Mesodermal cell (in vitro differentiated cells): ENCODE measurements at regions not wholly inside any gene's neighbourhood (a gene's known extent, or its start where the extent isn't known, plus 50 kb on each side); places are given as distances from the start of the nearest gene placed in this dataset.

Experiments
- H3K27ac ChIP-seq: 2 replicates; pipeline ENCODE4 v1.7.0; 2013; ENCODE audit warnings: mild to moderate bottlenecking, low read depth, low read length, moderate library complexity; ENCODE audit not compliant: severe bottlenecking
- H3K36me3 ChIP-seq: 2 replicates; pipeline ENCODE4 v1.7.1; 2013; ENCODE audit warnings: mild to moderate bottlenecking, low read length, moderate library complexity; ENCODE audit not compliant: control insufficient read depth, insufficient read depth
- H3K4me1 ChIP-seq: one replicate; pipeline ENCODE4 v1.7.1; 2013; ENCODE audit warnings: mild to moderate bottlenecking, low read length; ENCODE audit not compliant: insufficient read depth, control insufficient read depth, poor library complexity, severe bottlenecking
- H3K4me3 ChIP-seq: 2 replicates; pipeline ENCODE4 v1.7.0; 2013; ENCODE audit warnings: low read length, control low read depth, mild to moderate bottlenecking; ENCODE audit not compliant: insufficient read depth, poor library complexity, severe bottlenecking; ENCODE audit errors: extremely low read depth
- H3K9me3 ChIP-seq: 2 replicates; pipeline ENCODE4 v1.7.1; 2013; ENCODE audit warnings: mild to moderate bottlenecking, low read length, moderate library complexity; ENCODE audit not compliant: control insufficient read depth
- WGBS, 2 experiments: methylation state at CpG; one replicate each; pipeline ENCODE4 v1.1.5; 2013; ENCODE audit warnings: missing lambda C conversion rate in 2 of 2; ENCODE audit not compliant: insufficient coverage in 2 of 2; 5-methylcytosine and 5-hydroxymethylcytosine counted together

GRCh38 chrY:19142093-19142492 lies 368.6 kb upstream of the HSFY2 start:
- WGBS, 2 experiments = 0% methylated on average over 1 of the region's 4 CpGs; no CpG with 5 or more reads in 1 of the 2 experiments
- peaks cover 3% of the 10 kb centered on the region for H3K4me1 ChIP-seq
- H3K36me3 ChIP-seq = no peaks in the 10 kb centered on the region
- H3K27ac ChIP-seq = no peak overlapping the region
- no peaks in the 10 kb centered on the region for H3K9me3 ChIP-seq
- no peak overlapping the region for H3K4me3 ChIP-seq

GRCh38 chrY:19140285-19140920 lies 366.9 kb upstream of the HSFY2 start:
- Histone ChIP-seq H3K36me3 (no peaks in the 10 kb centered on the region), H3K4me1 (peaks cover 3% of the 10 kb centered on the region), H3K4me3 (no peak overlapping the region), H3K27ac (no peak overlapping the region), H3K9me3 (no peaks in the 10 kb centered on the region)
- 100% methylated on average over 1 of the region's 5 CpGs; no CpG with 5 or more reads in 1 of the 2 experiments for WGBS, 2 experiments

- Histone ChIP-seq H3K9me3 (no peaks in the 10 kb centered on the region), H3K4me1 (no peaks in the 10 kb centered on the region), H3K4me3 (no peak overlapping the region), H3K27ac (no peak overlapping the region), H3K36me3 (no peaks in the 10 kb centered on the region)
- 83% methylated on average over 2 of the region's 2 CpGs; no CpG with 5 or more reads in 1 of the 2 experiments for WGBS, 2 experiments
Measured at GRCh38 chrY:19134426-19134825, 360.9 kb upstream of the HSFY2 start.

DNA sequence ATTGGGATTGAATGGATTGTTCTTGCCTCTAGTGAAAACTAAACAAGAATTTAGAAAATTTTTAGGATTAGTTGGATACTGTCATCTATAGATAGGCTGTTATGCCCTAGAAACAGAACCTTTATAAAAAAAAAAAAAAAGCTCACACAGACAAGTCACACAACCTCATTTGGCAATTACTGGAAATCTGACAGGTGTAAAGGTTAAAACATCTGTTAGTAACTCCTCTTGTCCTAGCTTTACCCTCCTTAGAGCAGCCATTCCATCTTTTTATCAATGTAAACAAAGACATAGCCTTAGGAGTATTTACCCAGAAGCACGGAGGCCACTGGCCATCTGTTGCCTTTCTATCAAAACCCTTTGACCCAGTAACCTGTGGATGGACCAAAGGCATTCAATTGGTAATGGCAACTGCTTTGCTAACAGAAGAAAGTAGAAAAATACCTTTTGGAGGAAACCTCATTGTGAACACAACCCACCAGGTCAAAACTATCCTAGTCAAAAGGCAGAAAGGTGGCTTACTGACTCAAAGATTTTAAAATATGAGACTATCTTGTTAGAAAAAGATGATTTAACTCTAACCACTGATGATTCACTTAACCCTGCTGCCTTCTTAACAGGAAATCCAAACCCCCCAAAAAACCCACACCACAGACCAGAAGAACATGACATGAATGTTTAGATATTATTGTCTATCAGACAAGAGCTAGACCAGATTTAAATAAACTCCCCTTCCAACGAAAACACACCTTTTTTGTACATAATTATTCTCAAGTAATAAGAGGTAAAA lies 357.2 kb upstream of the HSFY2 start:
- H3K4me3 ChIP-seq = no peak overlapping the region
- no peak overlapping the region for H3K27ac ChIP-seq
- no peaks in the 10 kb centered on the region for H3K36me3 ChIP-seq
- WGBS, 2 experiments = no CpG with 5 or more reads among the region's 2 CpGs
- H3K4me1 ChIP-seq = no peaks in the 10 kb centered on the region
- no peaks in the 10 kb centered on the region for H3K9me3 ChIP-seq

DNA sequence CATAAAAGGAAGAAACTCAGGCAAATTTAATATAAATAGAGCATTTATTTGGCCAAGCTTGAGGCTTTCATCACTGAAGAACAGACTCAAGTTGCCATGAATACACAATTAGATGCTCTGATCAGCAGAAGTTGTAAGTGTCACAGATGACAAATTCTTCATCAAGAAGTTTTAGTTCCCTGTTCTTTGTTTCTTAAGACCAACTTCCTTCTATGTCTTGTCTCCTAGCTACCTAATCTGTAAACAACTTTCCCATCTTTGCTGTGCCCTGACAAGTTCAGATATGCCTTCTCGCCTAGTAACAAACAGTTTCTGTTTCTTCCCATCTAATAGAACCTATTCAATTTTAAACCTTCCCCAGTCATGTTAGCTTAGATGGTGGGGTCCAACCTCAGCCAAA lies 353.4 kb upstream of the HSFY2 start:
- no peaks in the 10 kb centered on the region for H3K36me3 ChIP-seq
- H3K4me3 ChIP-seq = no peak overlapping the region
- no peaks in the 10 kb centered on the region for H3K4me1 ChIP-seq
- no peak overlapping the region for H3K27ac ChIP-seq
- WGBS, 2 experiments = no CpG with 5 or more reads among the region's 1 CpG
- no peaks in the 10 kb centered on the region for H3K9me3 ChIP-seq

- Histone ChIP-seq H3K4me3 (no peak overlapping the region), H3K4me1 (no peaks in the 10 kb centered on the region), H3K36me3 (no peaks in the 10 kb centered on the region), H3K27ac (no peak overlapping the region), H3K9me3 (no peaks in the 10 kb centered on the region)
- no CpG with 5 or more reads among the region's 2 CpGs for WGBS, 2 experiments
Measured at GRCh38 chrY:19124609-19125008, 351.1 kb upstream of the HSFY2 start.

DNA sequence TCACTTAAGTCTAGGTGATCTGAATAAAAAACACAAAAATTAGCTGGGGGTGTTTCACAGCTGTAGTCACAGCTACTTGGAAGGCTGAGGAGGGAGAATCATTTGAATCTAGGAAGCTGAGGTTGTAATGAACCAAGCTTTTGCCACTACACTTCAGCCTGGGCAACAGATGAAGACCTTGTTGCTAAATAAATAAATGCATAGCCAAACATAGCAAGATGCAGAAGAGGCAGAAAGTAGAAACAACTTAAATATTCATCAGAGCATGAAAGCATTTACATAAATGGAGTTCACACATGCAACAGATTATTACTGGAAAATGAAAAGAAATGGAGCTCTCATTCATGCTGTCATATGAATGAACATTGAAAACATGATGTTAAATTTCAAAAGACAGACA lies 348.9 kb upstream of the HSFY2 start:
- Histone ChIP-seq H3K27ac (no peak overlapping the region), H3K4me1 (no peaks in the 10 kb centered on the region), H3K9me3 (no peaks in the 10 kb centered on the region), H3K36me3 (no peaks in the 10 kb centered on the region), H3K4me3 (no peak overlapping the region)

DNA sequence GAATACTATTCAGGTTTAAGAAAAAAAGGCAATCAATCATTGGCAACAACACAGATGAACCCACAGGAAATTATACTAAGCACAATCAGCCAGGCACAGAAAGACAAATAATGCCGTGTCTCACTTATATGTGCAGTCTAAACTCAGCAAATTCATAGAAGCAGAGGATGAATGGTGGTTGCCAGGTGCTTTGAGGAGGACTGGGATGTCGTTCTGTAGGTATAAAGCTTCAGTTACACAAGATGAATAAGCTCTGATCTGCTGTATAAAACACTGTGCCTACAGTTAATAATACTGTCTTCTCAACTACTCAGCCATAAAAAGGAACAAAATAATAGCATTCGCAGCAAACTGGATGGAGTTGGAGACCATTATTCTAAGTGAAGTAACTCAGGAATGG lies 324.8 kb upstream of the HSFY2 start:
- H3K4me1 ChIP-seq = no peaks in the 10 kb centered on the region
- H3K4me3 ChIP-seq = no peak overlapping the region
- H3K9me3 ChIP-seq = no peaks in the 10 kb centered on the region
- WGBS, 2 experiments = no CpG with 5 or more reads among the region's 3 CpGs
- no peak overlapping the region for H3K27ac ChIP-seq
- H3K36me3 ChIP-seq = no peaks in the 10 kb centered on the region

DNA sequence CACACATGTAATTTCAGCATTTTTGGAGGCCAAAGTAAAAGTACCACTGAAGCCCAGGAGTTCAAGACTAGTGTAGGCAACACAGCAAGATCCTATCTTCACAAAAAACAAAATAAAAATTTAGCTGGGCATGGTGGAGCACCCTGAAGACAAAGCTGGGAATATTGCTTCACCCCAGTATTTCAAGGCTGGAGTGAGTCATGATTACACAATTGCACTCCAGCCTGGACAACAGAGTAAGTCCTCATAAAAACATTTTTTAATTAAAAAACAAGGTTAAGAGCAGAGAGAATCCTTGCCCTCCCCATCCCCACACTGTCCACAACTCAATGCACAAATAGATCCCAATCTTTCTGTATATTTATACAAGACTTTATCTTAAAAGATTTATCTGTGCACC lies 321.9 kb upstream of the HSFY2 start:
- Histone ChIP-seq H3K36me3 (no peaks in the 10 kb centered on the region), H3K4me3 (no peak overlapping the region), H3K4me1 (no peaks in the 10 kb centered on the region), H3K27ac (no peak overlapping the region), H3K9me3 (no peaks in the 10 kb centered on the region)

DNA sequence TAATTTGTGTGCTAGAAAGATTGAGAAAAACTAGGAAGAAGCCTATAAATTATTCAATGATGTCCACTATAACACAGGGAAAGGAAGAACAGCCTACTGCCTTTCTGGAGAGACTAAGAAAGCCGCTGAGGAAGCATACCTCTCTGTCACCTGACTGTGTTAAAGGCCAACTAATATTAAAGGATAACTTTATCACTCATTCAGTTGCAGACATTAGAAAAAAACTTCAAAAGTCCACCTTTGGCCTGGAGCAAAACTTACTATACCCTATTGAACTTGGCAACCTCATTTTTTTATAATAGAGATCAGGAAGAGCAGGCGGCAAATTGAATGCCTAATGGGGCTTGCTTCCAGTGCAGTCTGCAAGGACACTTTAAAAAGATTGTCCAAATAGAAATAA lies 309.5 kb upstream of the HSFY2 start:
- no peaks in the 10 kb centered on the region for H3K9me3 ChIP-seq
- H3K36me3 ChIP-seq = no peaks in the 10 kb centered on the region
- WGBS, 2 experiments = no CpG with 5 or more reads among the region's 2 CpGs

DNA sequence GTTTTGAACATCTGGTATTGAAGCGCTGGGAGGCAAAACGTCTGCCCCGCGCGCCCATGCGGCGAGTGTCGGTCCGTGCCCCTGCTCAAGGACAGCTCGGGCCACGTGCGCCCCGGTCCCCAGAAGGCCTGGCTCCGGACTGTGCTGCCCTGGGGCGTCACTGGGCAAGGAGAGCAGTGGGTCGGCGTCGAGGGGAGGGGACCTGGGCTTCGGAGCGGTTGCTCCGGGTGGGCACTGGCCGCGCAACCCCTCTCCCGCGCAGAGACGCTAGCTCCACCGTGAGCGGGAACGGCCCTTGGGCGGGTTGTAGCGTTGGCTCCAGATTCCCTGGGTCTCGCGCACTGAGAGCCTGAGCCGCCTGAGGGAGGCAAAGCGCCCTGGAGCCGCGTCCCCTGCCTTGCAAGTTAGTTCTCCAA lies 304.2 kb upstream of the HSFY2 start:
- peaks cover 2% of the 10 kb centered on the region for H3K4me1 ChIP-seq
- H3K9me3 ChIP-seq = no peaks in the 10 kb centered on the region
- WGBS, 2 experiments = 66 to 72% methylated on average over 8 to 17 of the region's 37 CpGs
- H3K4me3 ChIP-seq = peak overlapping the region; percentile 43
- no peaks in the 10 kb centered on the region for H3K36me3 ChIP-seq
- H3K27ac ChIP-seq = no peak overlapping the region

More for the DNA sequence above, 309.5 kb upstream of the HSFY2 start:
- H3K4me1 ChIP-seq = no peaks in the 10 kb centered on the region
- H3K27ac ChIP-seq = no peak overlapping the region
- H3K4me3 ChIP-seq = no peak overlapping the region
